CD4-positive, alpha-beta T cell treated with Interleukin-17A for 1 hour (primary cell): ENCODE measurements at regions not wholly inside any gene's neighbourhood (a gene's known extent, or its start where the extent isn't known, plus 50 kb on each side); places are given as distances from the start of the nearest gene placed in this dataset.
"Not testable (repeated sequence)": the region's sequence is repeated elsewhere in the genome, so short reads cannot be mapped to it uniquely, and the experiment has no call there.

Source experiments
- DNase-seq: peaks from one replicate; pipeline ENCODE4 v3.0.0-alpha.2; 2020

GRCh38 chr4:12926189-12927066 lies 557.7 kb downstream of the RAB28 start:
- DNase-seq: no peak

- no peak for DNase-seq
These were observed 559.3 kb downstream of the RAB28 start for GRCh38 chr4:12924728-12925320.

DNA sequence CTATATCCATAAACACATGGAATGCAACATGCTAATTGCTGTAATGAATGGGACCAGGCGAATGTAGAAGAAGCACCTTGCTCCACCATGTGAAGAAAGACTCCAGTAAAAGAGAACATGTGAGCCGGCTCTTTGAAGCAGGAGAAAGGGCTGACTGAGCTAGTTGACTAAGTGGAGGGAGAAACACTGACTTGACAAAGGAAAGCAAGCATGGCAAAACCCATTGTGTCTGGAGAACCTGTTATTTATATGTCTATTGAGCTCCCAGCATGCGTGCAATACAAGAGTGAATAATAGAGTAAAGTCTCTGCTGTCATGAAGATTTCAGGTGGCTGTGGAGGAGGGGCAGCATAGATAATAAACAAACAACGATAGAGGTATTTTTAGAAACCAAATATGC lies 559.9 kb downstream of the RAB28 start:
- DNase-seq: no peak

- no peak for DNase-seq
These were observed 571.2 kb downstream of the RAB28 start for GRCh38 chr4:12912896-12913418.

DNA sequence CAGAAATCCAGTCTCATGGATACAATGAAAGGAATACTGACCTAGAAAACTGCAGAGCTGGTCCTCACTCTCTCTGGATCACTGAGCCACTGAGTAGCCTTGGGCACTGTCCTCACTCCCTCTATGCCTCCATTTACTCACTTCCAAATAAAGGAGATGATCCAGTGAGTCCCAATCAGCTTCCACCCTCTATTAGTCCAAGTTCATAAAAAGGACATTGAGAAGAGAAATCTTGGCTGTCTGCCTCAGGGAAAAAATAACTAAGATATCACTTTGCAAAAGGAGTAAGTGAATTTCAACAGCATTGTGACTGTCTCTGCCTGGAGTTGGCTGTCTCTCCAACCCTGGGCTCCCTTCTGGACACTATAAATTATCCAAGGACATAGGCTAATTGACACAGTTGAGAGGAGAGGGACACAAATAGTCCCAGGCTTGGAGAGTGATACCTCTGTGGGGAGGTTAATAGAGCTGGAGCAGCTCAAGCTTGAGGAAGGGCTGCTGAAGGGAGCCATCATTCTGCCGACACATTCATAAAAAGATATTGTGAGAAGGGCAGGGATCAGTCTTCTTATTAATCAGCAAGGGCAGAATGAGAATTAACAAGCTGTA lies 572.3 kb downstream of the RAB28 start:
- DNase-seq: no peak

DNA sequence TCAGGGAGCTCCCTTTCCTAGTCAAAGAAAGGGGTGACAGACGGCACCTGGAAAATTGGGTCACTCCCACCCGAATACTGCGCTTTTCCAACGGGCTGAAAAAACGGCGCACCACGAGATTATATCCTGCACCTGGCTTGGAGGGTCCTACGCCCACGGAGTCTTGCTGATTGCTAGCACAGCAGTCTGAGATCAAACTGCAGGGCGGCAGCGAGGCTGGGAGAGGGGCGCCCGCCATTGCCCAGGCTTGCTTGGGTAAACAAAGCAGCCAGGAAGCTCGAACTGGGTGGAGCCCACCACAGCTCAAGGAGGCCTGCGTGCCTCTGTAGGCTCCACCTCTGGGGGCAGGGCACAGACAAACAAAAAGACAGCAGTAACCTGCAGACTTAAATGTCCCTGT lies 580.5 kb downstream of the RAB28 start:
- DNase-seq: not testable (repeated sequence)

- no peak for DNase-seq
These were observed 581.4 kb downstream of the RAB28 start for GRCh38 chr4:12902735-12903134.

- no peak for DNase-seq
These were observed 586.2 kb downstream of the RAB28 start for GRCh38 chr4:12897954-12898353.

DNA sequence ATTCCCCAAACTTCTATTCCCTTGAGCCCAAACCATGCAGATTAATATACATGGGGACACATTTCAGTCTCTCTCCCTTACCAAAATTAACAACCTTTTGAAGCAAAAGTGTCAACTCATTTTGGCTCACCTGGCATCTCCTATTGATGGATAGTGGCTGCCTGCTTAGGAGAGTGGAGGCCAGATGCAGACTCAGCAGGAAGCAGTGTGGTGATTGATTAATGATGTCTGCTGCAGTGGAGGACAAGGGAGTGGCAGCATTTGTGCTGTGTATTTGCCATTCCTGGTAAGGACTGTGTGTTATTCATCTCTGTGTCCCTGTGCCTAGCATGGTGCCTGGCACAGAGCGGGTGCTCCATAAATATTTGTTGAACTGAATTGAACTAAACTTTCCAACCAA lies 590.1 kb downstream of the RAB28 start:
- DNase-seq: no peak

GRCh38 chr4:12889054-12889453 lies 595.1 kb downstream of the RAB28 start:
- DNase-seq: no peak

DNA sequence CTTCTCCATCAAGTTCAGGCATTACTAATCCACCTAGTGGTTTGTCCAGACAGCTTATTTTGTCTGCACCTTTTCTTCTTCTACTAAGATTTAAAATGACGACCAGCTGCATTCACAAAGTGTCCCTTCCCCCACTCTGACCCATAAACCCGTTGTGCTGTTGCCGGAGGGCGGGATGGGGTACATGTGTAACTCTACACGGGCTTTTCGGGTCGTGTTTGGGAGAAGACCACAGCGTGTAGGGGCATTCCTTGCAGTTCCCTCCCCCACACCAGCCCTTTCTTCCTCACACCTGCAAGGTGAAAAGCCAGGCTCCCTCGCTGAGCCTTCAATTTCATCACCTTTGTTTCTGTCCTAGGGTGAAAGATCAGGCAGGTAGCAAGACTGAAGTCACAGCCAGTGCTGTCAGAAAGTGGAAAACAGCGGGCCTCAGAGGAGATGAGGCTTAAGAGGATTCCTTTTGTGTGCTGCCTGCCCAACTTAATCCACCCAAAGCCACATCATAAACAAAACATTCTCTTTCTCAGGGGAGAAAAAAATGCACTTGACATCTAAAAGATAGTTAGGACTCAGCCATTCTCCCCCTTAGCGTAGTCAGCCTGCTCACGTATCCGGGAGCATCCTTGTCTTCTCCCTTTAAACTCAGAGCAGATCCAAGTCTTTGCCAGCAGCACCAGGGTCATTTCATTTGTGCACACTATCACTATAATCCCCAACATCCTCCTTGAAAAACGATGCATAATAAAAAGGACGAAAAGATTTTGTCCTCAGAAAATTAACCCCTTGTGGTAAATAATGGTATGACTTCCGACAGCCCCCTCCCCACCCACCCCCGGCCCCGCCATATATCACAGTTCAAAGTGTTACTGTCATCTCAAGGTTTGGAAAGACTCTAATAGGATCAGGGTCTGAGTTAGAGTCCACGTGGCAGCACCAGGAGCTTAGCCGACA lies 599.0 kb downstream of the RAB28 start:
- no peak for DNase-seq

GRCh38 chr4:12881945-12882584 lies 602.1 kb downstream of the RAB28 start:
- DNase-seq: no peak

DNA sequence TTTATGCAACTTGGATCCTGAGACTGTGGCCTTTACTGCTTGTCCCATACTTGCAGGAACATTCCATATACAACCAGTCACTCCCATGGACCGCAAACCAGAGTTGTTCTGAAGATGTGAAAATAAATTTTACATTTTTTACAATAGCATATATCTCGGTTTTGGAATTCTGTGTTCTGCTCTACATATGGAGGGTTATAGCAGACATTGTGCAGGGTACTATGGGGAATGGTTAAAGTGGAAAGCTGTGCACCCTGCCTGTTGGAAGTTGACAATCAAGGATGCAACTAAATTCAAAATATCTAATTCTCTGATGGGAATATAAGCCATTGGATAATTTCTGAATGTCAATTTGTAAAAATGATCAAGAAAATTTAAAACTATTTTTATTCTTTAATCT lies 603.3 kb downstream of the RAB28 start:
- DNase-seq: no peak

- DNase-seq: no peak
These were observed 604.6 kb downstream of the RAB28 start for GRCh38 chr4:12879496-12879895.

- no peak for DNase-seq
These were observed 608.4 kb downstream of the RAB28 start for GRCh38 chr4:12875640-12876243.

DNA sequence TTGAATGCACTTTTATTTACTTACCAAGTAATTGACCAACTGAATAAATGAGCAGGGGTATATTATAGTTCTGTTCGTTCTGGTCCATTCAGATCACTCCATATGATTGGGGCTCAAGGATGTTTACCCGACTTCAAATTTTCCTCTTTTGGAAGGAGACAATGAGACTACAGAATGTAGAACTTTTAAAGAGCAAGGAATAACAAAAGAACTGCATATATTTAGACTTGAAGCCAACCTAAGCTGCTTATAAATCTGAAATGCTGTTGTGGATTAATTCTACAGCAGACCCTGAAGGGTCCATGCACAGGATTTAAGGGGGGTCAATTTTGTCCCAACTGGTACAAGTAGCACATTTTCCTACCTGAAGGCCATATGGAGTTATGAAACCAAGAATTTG lies 610.8 kb downstream of the RAB28 start:
- no peak for DNase-seq

DNA sequence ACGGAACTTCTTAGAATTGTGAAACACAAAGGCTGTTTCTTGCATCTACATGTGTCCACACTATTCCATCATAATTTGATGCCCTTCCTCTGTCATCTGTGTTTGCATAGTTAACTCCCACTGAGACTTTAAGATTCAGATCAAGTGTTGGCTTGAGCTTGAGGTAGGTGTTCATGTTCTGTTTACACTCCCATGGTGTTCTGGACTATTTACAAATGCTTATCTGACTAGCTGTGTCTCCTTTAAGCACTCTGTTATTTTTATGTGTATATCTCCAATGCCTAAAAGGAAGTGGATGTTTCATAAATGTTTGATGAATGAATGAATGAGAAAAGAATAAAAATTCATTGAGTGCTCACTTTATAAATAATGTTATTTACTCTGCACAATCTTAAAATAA lies 622.7 kb downstream of the RAB28 start:
- DNase-seq: no peak

- no peak for DNase-seq
These were observed 631.5 kb downstream of the RAB28 start for GRCh38 chr4:12852338-12853307.

GRCh38 chr4:12846368-12846767 lies 637.8 kb downstream of the RAB28 start:
- DNase-seq: no peak

- DNase-seq: no peak
These were observed 640.0 kb downstream of the RAB28 start for GRCh38 chr4:12844141-12844540.

- no peak for DNase-seq
These were observed 656.2 kb downstream of the RAB28 start for GRCh38 chr4:12827966-12828365.
